Choroid plexus epithelial cell (primary cell): ENCODE measurements at regions not wholly inside any gene's neighbourhood (a gene's known extent, or its start where the extent isn't known, plus 50 kb on each side); places are given as distances from the start of the nearest gene placed in this dataset.

Experiments
- DNase-seq: peaks from one replicate; pipeline ENCODE4 v3.0.0-alpha.2; 2010; ENCODE audit warnings: low read depth
- H3K4me3 ChIP-seq: 2 replicates; pipeline ENCODE4 v1.5.1; 2011; ENCODE audit warnings: low read depth, mild to moderate bottlenecking, control low read depth, low read length, moderate library complexity
- TF ChIP-seq, protein P1 (sequence below): conservative IDR thresholded peaks from 2 replicates; pipeline ENCODE4 v1.5.1; 2011; ENCODE audit warnings: low read depth, mild to moderate bottlenecking, control low read depth, inconsistent platforms, low read length, moderate library complexity

GRCh38 chr1:192100686-192101468 is 57.4 kb upstream of the RGS18 start:
- H3K4me3 ChIP-seq = no peak overlapping the region
- TF ChIP-seq, protein P1, sequence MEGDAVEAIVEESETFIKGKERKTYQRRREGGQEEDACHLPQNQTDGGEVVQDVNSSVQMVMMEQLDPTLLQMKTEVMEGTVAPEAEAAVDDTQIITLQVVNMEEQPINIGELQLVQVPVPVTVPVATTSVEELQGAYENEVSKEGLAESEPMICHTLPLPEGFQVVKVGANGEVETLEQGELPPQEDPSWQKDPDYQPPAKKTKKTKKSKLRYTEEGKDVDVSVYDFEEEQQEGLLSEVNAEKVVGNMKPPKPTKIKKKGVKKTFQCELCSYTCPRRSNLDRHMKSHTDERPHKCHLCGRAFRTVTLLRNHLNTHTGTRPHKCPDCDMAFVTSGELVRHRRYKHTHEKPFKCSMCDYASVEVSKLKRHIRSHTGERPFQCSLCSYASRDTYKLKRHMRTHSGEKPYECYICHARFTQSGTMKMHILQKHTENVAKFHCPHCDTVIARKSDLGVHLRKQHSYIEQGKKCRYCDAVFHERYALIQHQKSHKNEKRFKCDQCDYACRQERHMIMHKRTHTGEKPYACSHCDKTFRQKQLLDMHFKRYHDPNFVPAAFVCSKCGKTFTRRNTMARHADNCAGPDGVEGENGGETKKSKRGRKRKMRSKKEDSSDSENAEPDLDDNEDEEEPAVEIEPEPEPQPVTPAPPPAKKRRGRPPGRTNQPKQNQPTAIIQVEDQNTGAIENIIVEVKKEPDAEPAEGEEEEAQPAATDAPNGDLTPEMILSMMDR = no peak
- no peak for DNase-seq

- no peak for DNase-seq
- H3K4me3 ChIP-seq = no peak overlapping the region
- TF ChIP-seq, protein P1 = no peak
Measured at GRCh38 chr1:192104128-192104527, 54.1 kb upstream of the RGS18 start.

GRCh38 chr1:192104852-192105251 is 53.4 kb upstream of the RGS18 start:
- TF ChIP-seq, protein P1 = no peak
- DNase-seq = peak; percentile 88
- H3K4me3 ChIP-seq = no peak overlapping the region

DNA sequence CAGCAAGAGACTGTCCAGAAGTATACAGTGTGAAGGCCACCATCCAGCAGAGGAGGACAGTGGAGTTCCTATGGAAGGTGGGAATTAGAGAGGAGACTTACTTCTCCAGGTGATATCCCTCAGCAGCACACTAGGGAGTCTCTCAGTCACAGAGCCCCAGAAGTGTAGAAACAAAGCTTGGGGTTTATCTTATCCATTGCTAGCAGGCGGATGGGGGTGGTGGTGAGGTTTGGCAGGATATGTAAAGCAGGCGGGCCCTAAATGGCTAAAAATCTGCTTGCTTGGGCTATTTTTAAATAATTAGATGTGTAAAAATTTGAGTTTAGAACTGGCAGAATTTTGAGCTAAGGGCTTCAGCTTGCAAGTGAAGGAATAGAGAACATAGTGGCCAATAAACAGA is 50.1 kb upstream of the RGS18 start:
- no peak for DNase-seq
- TF ChIP-seq, protein P1 = no peak
- no peak overlapping the region for H3K4me3 ChIP-seq
